SK-MEL-5 (cell line): ENCODE measurements at regions not wholly inside any gene's neighbourhood (a gene's known extent, or its start where the extent isn't known, plus 50 kb on each side); places are given as distances from the start of the nearest gene placed in this dataset.
A peak's percentile ranks its signal among the peaks of the same experiment; 100 is the strongest.

ENCODE experiments used
- DNase-seq: peaks from one replicate; pipeline ENCODE4 v3.0.0-alpha.2; 2016; ENCODE audit warnings: low read depth, low spot score
- in situ Hi-C: cut with HindIII; loops from 2 replicates; pipeline ENCODE4 v1.10.0; 2016; ENCODE audit warnings: low sequenced_read_pairs, high pct_unique_total_duplicates, low pct_unique_long_range_greater_than_20kb

DNA sequence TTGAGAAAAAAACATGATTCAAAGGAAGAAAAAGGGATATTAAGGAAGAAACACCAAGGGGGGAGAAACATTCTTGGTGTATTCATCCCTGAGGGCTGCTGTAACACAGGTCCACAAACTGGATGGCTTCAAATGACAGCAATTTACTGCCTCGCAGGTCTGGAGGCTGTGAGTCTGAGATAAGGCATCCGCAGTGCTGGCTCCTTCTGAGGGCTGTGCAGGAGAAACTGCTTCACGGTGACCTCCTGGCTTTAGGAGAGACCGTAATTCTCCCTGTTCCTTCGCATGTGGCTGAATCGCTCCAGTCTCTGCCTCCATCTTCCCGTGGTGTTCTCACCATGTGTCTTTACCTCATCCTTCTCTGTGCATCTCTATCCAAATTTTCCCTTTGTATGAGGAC lies 490.7 kb downstream of the EIPR1 start:
- in situ Hi-C loops, result no loop called here
- no peak for DNase-seq

DNA sequence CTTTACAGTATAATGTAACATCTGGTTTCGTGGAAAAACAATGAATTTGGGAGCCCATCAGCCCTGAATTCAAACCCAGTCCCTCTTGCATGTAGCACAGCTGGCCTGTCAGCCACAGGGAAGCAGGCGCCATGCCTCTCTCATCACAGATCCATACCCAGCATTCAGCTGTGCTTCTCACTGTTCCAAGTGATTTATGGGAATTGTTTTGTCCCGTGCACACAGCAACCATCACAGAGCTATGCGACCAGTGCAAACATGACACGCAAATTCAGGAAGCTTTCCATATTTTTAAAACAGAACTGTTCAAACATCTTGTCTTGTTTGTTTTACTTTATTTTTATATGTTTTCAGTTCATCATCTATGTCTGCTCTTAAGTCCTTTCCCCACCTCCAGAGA lies 496.1 kb downstream of the EIPR1 start:
- in situ Hi-C loops, result no loop called here
- no peak for DNase-seq

DNA sequence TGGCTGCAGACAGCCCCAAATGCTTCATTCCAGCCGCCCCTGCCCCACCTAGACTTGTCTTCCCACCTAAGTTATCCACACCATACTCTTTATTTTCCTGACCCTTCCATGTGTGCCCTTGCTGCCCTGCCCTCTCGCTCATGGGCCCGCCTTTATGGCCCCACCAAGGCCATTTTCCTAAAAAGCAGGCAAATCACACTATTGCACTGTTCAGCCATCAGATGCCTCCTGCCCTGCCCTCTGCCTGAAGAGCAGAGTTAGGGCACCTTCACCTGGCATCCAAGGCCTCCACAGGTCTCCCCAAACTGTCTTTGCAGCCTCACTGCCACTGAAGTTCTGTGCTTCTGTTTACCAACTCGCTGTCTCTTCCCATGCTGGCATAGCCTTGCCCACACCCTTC lies 496.7 kb downstream of the EIPR1 start:
- no peak for DNase-seq
- in situ Hi-C loops, result no loop called here

DNA sequence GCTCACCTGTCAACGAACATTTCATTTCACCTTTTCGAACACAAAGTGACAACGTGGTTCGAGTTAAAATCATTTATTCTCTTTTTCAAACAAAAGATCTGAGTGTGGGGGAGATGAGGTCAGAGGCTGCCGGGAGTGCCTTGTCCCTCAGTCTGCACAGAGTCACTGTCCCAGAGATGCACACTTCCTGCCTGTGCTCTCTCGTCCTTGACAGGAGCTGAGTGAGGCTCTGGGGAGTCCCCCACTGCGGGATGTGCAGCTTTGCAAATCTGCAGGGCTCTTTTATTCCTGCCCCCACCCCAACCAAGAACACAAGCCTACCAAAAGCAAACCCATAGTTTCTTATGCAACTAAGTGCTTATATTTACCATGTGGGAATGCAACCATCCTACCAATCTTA lies 497.8 kb downstream of the EIPR1 start:
- in situ Hi-C loops, result no loop called here
- no peak for DNase-seq

DNA sequence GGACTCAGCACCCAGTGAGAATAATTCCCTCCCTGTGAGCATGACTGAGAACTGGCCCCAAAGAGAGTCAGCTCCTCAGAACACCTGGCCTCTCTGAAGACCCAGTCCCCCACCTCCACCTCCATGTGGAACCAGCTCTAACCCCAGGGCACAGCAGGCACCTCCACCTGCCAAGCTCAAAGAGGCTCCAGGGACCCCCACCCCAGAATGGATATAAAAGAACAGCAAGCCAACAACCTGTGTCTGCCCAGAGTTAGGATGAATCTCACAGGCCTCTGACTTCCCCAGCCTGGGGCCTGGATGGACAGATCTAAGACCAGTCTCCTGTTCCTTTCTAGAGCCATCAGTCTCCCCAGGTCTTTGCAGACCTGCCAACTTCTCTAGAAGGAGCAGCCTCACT lies 498.5 kb downstream of the EIPR1 start:
- DNase-seq, result no peak
- in situ Hi-C loops, result no loop called here

DNA sequence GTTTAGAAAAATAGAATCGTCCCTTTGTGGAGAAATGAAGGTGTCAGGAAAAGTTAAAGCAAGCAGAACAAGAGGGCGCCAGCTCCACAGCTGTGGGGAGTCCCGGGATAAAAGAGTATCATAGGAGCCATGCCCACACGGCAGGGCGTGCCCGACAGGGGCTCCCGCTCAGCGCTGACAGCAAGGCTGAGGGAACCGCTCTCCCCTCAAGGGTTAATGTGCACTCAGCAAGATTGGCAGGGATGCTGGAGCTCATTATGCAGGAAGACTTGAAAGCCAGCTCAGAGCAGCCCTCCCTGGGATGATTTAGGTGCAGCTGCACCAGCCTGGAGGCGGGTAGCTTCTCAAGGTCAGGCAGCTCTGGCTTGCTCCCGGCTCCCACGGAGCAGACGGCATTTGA lies 500.2 kb downstream of the EIPR1 start:
- peak; percentile 8 for DNase-seq
- in situ Hi-C loops, result no loop called here

DNA sequence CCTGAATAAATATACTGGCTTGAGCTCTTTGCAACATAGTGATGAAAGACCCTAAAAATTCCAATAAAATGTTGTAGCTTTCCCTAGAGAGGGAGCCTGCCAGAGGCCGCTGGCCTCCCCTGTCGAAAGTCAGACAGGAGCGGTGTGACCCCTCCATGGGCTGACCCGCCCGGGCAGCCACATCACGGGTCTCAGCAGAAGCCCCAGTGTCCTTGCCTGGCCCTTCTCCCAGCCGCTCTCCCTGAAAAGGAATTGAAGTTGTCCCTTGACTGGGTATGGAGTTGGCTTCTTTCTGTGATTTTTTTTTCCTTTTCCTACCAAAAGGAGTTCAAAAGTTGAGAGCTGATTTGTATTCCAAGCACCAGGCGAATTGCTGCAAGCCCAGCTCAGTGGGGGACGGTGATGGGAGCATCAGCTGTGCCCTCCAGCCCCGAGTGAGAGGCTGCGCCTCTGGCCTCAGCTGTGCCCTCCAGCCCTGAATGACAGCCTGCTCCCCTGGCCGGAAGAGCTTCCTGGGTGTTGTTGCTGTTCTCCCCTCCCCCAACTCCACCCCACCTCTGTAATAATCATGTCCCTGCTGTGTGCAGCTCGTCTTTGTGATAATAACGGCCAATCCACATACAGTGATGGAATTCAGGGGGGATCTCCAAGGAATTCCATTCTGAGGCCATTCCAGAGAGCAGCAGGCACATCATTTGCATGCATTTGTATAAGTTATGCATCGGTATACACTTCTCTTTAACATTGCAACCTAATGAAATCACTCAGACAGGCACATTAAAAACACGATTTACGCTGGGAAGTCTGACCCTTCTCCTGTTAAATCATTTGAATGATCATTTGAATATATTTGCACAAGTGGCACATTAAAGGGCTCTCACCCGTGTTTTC lies 501.0 kb downstream of the EIPR1 start:
- in situ Hi-C loops, result no loop called here
- no peak for DNase-seq

DNA sequence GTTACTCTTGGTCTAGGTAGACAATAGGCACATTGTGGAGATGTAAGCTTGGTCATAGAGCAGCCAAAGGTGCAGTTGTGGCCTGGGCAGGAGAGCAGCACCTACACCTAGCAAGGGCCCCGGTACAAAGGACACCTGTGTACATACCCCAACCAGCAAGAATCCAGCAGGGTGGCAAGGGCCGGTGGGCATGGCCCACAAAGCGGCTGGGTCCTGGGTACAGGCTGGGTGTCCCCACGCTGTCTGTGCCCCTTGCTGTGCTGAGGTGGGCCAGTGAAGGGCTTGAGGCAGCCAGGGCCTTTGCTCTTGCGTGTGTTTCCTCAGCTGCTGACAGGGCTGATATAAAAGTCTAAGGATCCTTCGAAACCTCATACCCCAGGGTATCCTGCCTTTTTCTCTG lies 501.8 kb downstream of the EIPR1 start:
- DNase-seq, result no peak
- in situ Hi-C loops, result no loop called here

DNA sequence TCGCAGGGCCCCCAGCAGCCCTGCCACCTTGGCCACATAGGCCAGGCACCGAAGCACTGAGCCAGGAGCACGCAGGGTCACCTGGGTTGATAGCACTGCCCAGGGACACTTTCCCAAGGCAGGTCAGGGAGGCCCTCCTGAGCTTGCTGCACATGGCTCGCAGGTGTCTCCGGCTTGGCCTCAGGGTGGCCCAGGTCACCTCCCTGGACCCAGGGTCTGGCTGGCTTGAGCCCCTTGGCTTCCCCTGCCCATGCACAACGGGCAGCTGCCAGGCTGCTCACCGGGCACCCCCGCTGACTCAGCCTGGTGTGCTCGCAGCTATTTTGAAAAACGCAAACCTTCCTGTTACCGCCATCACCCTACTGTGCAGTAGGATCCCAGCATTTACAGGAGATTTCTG lies 502.3 kb downstream of the EIPR1 start:
- in situ Hi-C loops, result no loop called here
- no peak for DNase-seq

DNA sequence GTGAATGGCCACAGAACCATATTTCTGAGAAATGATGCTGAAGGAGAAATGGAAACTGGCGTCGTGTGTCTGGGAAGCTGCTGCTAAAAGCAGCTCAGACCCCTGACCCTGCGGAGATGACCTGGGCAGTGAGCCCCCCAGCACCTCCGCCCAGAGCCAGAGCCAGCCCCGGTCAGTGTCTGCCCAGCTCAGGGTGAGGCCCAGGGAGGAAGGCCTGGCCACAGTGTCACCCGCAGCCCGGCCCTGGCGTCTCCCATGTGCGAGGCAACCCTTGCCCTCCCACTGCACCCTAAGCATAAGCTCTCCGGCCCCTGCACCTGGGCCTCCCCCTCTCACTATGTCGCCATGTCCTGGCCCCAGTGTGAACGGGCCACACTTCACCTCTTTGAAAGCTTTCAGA lies 502.8 kb downstream of the EIPR1 start:
- no peak for DNase-seq
- in situ Hi-C loops, result no loop called here

DNA sequence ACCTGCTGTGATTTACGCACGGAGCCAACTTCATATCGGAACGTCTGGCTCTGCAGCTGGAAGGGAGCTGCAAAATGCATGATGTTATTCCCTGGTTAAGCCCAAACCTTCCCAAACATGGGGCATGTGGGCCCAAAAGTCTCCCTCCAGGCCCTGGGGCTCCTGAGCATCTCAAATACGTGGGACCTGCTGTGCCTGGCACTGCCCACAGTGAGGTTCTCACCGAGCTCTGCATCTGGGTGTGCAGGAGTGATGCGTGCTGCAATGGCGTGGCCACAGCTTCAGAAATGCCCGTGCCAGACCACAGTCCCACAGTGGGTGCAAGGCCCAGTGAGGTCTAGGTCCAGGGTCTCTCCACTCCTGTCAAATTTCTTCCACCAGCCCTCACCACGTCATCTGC lies 503.3 kb downstream of the EIPR1 start:
- no peak for DNase-seq
- in situ Hi-C loops, result no loop called here

DNA sequence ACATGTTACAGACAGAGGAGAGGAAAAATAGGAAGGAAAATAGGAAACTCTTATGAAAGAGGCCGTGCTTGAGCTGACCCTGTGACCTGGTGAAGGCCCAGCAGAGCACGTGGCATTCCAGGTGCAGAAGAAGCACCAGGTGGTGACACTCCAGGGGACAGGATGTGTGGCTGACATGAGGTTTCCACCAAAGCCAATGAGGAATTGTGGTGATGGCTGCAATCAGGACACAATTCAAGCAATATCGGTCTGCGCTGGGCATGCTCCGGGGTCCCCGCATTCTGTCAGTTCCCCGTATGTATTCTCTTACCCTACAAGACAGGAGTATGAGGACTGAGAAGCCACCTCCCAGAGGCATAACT lies 504.2 kb downstream of the EIPR1 start:
- in situ Hi-C loops, result no loop called here

DNA sequence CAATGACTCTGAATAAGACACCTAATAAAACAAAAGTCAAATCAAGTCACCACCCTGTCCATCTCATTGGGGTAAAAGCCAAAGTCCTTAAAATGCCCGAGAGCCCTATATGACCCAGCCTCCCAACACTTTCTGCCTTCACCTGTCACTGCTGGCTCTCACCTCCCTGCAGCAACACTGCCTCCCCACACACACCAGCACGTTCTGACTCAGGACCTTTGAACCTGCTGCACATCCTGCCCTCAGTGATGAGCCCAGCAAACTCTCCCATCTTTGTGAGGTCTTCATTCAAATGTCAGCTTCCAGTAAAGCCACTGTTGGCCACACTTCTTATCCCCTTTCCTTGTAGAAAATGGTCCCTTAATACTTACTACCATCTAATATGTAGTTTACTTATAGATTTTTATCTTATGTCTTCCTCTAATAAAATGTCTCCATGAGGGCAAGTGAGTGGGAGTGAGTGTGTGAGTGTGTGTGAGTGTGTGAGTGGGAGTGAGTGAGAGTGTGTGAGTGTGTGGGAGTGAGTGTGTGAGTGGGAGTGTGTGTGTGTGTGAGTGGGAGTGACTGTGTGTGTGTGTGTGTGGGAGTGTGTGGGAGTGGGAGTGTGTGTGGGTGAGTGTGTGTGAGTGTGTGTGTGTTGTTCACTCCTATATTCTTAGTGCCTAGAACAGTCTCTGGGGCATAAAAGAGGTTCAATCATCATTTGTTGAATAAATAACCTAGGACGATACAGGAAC lies 504.7 kb downstream of the EIPR1 start:
- no peak for DNase-seq
- in situ Hi-C loops, result no loop called here

More for the DNA sequence above, 504.2 kb downstream of the EIPR1 start:
- no peak for DNase-seq

DNA sequence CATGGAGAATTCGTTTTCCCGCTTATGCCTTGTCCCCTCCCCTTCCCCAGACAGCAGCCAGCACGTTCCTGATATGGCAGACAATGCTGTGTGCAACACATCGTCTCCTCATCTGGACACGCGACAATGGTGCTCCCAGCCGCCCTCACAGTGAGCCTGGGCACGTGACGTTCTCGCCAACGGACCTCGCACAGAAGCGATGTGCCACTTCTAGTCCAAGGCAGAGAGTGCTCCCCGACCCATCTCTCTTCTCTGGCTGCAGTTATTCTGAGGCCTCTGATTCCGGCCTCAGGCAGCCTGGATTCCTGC lies 505.4 kb downstream of the EIPR1 start:
- in situ Hi-C loops, result no loop called here
- DNase-seq, result no peak

DNA sequence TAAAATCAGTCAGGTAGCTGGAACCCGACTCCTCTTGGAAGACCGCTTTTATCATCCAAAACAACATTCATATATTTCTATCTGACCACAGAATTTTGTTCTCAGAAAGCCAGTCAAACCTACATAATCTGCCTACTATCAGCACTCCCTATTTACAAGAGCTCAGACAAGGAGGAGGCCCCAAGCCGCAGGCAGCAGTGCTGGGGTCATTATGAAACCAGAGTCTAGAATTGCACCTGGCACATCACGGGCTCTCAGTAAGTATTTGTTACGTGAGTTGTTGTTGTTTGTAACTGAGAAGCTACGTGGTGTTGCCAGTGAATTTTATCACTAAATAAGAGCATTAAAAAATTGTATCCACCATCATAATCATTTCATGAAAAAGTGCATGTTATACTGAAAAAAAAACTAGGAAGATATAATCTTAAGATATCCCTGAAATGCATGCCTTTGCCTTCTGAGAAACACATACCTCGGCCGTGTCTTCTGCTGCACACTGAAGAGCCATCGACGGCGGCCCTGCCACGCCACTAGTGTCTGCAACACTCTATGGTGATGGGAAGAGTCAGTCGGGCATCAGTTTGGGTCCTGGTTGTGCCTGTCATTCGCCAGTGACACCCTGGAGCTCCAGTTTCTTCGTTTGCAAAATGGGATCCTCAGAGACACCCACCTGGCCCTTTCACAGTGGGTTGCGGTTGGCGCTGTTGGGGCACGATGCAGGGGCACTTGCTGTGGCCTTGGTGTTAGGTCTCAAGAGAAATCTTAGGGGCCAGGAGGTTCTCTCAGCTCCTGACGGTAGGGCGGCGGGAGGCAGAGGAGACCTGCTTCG lies 505.9 kb downstream of the EIPR1 start:
- in situ Hi-C loops, result no loop called here
- DNase-seq, result no peak

DNA sequence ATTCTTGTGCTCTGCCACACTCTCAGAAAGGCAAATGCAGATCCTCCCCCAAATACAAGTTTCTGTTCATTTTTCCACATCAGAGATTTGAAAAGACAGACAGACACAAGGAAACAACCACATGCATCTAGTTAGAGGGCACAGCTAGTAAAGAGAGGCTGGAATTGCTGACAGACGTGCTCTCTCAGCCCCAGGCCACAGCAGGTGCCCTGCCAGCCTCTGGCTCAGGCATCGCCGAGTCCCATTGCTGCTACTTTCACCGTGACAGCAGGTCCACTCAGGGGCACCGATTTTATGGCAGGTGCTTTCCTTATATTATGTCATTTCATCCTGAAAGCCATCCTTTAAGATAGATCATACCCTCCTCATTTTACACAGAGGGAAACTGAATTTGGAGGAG lies 507.5 kb downstream of the EIPR1 start:
- no peak for DNase-seq
- in situ Hi-C loops, result no loop called here

DNA sequence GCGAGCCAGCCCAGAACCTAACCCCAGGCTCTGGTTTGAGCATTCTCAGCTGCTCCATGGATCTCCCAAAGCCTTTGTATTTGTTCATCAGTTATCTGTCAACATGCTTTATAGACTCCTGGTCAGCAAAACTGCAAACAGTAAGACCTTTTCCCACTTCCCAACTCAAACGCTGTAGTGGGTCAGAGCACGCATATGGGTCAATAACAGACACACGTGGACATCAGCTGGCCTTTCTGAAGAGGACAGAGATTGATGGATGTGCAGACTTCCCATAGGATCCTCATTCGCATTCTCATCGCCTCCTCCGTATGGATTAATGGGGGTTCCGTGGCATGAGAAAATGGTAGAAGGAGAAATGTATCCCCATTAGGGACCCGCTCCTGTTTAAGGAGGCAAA lies 508.1 kb downstream of the EIPR1 start:
- in situ Hi-C loops, result no loop called here
- no peak for DNase-seq

DNA sequence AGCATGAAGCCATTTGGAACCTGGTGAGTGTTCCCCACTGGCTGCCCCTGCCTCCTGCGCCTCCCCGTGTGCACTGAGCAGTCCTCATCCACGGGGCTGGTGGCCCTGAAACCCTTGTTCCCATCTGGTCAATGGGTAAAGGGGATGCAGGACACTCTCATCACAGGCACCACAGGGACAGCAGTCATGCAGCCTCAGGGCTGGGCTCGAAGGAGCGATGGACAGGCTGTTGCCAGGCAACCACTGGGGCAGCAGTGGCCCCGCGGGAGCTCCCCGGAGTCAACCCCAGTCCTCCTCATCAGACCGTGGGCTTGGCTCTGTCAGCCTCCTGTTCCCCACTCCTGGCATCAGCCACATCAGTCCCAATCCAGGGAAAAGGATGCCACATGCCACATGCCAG lies 509.5 kb downstream of the EIPR1 start:
- no peak for DNase-seq
- in situ Hi-C loops, result no loop called here
